Urinary bladder (tissue), 3 donors: ENCODE measurements at regions not wholly inside any gene's neighbourhood (a gene's known extent, or its start where the extent isn't known, plus 50 kb on each side); places are given as distances from the start of the nearest gene placed in this dataset.

Source experiments
- DNase-seq: peaks from one replicate; pipeline ENCODE4 v3.0.0-alpha.2; 2015; ENCODE audit errors: extremely low spot score
- H3K27ac ChIP-seq: one replicate; pipeline ENCODE4 v1.5.1; 2013; ENCODE audit warnings: low read depth, mild to moderate bottlenecking, moderate library complexity
- H3K36me3 ChIP-seq: one replicate; pipeline ENCODE4 v1.6.1; 2013; ENCODE audit warnings: mild to moderate bottlenecking, moderate library complexity; ENCODE audit not compliant: insufficient read depth
- H3K4me1 ChIP-seq: one replicate; pipeline ENCODE4 v1.6.1; 2013; ENCODE audit warnings: mild to moderate bottlenecking, moderate library complexity; ENCODE audit not compliant: insufficient read depth
- H3K4me3 ChIP-seq: one replicate; pipeline ENCODE4 v1.5.1; 2013; ENCODE audit warnings: low read depth, low read length
- WGBS: extraction: QIAGEN DNeasy Blood & Tissue Kit; methylation state at CpG from one replicate; pipeline ENCODE4 v1.1.7; 2013; 5-methylcytosine and 5-hydroxymethylcytosine counted together
- donor health status: healthy with polysubstance abuse.
- donor health status: healthy.

GRCh38 chr11:80995523-80995922, 1554.7 kb upstream of the TENM4 start:
- H3K36me3 ChIP-seq, result no peaks in the 10 kb centered on the region
- H3K4me1 ChIP-seq, result no peaks in the 10 kb centered on the region
- no peak for DNase-seq
- H3K27ac ChIP-seq, result no peak overlapping the region
- H3K4me3 ChIP-seq, result no peak overlapping the region
- WGBS, result 71% methylated on average over 2 of the region's 2 CpGs

GRCh38 chr11:80993536-80993935, 1552.7 kb upstream of the TENM4 start:
- H3K36me3 ChIP-seq, result no peaks in the 10 kb centered on the region
- DNase-seq, result no peak
- no peak overlapping the region for H3K27ac ChIP-seq
- no peak overlapping the region for H3K4me3 ChIP-seq
- H3K4me1 ChIP-seq, result no peaks in the 10 kb centered on the region

- Histone ChIP-seq H3K4me3 (no peak overlapping the region), H3K27ac (no peak overlapping the region), H3K36me3 (no peaks in the 10 kb centered on the region), H3K4me1 (no peaks in the 10 kb centered on the region)
- WGBS, result over 99% methylated on average over 2 of the region's 2 CpGs
- no peak for DNase-seq
Measured at GRCh38 chr11:80990885-80991284, 1550.1 kb upstream of the TENM4 start.

- WGBS, result 98% methylated on average over 1 of the region's 1 CpG
- Histone ChIP-seq H3K4me1 (no peaks in the 10 kb centered on the region), H3K4me3 (no peak overlapping the region), H3K36me3 (no peaks in the 10 kb centered on the region), H3K27ac (no peak overlapping the region)
- no peak for DNase-seq
Measured at GRCh38 chr11:80987171-80987570, 1546.3 kb upstream of the TENM4 start.

DNA sequence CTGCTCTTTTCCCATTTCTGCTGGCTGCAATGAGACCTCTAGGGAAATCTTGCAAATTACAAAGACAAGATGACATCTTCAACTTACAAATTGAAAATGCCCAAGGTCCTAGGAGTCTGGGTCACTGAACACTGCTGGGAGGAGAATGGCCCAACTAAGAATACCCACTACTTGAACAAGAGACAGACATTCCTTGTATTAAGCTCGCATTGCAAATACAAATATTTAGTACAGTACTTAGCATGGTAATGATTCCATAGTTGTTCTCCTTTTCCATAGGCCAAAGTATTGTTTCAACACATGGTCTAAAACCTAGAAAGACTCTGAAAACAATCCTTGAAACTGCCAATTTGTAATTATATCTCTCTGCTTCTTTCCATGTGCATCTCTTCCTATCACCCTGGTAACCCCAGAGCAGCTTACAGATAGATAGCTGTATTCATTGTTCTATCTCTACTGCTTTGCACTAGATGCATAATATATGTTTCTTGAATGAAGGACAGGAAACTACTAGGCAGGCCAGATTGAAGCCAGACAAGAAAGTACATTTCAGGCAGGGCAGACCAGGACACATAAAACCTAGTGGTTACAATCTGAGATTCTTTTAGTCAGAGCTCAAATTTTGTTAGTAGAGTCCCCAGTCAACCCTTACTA, 1545.7 kb upstream of the TENM4 start:
- no peak for DNase-seq
- H3K27ac ChIP-seq, result no peak overlapping the region
- no peak overlapping the region for H3K4me3 ChIP-seq
- 81% methylated on average over 1 of the region's 1 CpG for WGBS
- H3K4me1 ChIP-seq, result no peaks in the 10 kb centered on the region
- H3K36me3 ChIP-seq, result no peaks in the 10 kb centered on the region

DNA sequence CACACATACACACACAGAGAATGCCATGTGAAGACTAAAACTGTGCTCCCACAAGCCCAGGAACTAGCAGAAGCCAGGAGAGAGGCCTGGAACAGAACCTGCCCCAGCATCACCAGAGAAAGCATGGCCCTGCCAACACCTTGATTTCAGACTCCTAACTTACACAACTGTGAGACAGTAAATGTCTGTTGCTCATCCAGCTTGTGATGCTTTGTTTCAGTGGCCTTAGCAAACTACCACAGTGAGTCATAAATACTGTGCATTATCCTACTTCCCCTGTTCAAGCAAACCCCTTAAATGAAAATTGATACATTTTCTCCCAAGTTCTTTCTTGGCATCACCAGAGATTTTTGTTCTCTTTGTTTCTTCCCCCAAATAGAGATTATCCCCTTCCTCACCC, 1539.4 kb upstream of the TENM4 start:
- no peak overlapping the region for H3K4me3 ChIP-seq
- H3K4me1 ChIP-seq, result no peaks in the 10 kb centered on the region
- DNase-seq, result no peak
- H3K27ac ChIP-seq, result no peak overlapping the region
- H3K36me3 ChIP-seq, result no peaks in the 10 kb centered on the region

DNA sequence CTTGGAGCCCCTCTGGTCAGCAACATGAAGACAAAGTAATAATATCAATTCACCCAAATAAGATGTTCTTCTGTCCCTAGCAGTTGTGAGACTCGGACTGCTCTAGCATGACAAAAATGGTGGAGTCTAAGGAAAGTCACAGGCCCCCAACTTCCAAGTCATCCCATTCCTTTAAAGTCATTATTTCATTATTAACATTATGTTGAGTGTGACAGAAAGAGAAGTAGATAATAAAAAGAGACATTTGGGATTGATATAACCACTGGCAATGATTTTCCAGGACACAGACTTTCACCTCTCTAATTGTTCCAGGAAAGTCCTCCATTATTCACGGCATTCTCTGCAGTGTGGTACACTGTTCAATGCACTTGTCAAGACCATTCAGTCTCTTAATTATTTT, 1533.0 kb upstream of the TENM4 start:
- no peak overlapping the region for H3K27ac ChIP-seq
- no peak for DNase-seq
- 75% methylated on average over 2 of the region's 2 CpGs for WGBS
- H3K36me3 ChIP-seq, result no peaks in the 10 kb centered on the region
- no peak overlapping the region for H3K4me3 ChIP-seq
- H3K4me1 ChIP-seq, result no peaks in the 10 kb centered on the region

GRCh38 chr11:80970037-80970436, 1529.2 kb upstream of the TENM4 start:
- Histone ChIP-seq H3K4me1 (no peaks in the 10 kb centered on the region), H3K36me3 (no peaks in the 10 kb centered on the region), H3K27ac (no peak overlapping the region), H3K4me3 (no peak overlapping the region)
- no peak for DNase-seq

GRCh38 chr11:80967649-80968048, 1526.8 kb upstream of the TENM4 start:
- DNase-seq, result no peak
- Histone ChIP-seq H3K27ac (no peak overlapping the region), H3K36me3 (no peaks in the 10 kb centered on the region), H3K4me3 (no peak overlapping the region), H3K4me1 (no peaks in the 10 kb centered on the region)
- WGBS, result 86% methylated on average over 5 of the region's 5 CpGs

DNA sequence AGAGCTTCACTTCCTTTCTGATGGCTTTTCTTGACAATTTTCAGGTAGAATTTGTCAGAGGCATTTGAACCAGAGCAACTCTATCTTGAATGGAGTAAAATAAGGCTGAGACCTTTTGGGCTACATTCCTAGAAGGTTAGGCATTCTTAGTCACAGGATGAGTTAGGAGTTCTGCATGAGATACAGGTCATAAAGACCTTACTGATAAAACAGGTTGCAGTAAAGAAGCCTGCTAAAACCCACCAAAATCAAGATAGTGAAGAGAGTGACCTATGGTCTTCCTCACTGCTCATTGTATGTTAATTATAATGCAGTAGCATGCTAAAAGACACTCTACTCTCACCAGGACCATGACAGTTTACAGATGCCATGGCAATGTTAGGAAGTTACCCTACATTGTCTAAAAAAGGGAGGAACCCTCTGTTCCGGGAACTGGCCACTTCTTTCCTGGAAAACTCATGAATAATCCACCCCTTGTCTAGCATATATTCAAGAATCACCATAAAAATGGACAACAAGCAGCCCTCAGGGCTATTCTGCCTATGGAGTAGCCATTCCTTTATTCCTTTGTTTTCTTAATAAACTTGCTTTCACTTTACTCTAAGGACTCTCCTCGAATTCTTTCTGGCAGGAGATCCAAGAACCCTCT, 1519.7 kb upstream of the TENM4 start:
- Histone ChIP-seq H3K27ac (no peak overlapping the region), H3K36me3 (no peaks in the 10 kb centered on the region), H3K4me1 (no peaks in the 10 kb centered on the region), H3K4me3 (no peak overlapping the region)
- no peak for DNase-seq
- WGBS, result 82% methylated on average over 2 of the region's 2 CpGs

DNA sequence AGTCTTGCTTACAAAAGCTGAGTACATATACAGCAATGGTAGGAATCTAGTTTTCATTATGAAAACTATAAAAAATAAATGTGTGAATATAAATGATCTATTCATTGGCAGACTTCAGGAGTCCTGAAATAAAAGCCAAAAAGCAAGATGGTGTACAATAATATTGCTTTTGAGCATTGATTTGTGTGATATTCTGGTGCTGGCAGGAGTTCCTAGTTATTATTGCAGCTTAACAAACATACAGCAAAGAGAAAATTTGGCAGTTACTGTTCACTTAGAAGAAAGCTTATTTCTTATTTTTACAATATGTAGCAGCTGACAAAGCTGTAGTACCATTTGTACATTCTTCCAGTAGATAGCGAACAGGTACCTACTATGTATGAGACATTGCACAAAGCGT, 1518.9 kb upstream of the TENM4 start:
- DNase-seq, result no peak
- Histone ChIP-seq H3K36me3 (no peaks in the 10 kb centered on the region), H3K27ac (no peak overlapping the region), H3K4me1 (no peaks in the 10 kb centered on the region), H3K4me3 (no peak overlapping the region)
- WGBS, result 94% methylated on average over 2 of the region's 2 CpGs

- H3K36me3 ChIP-seq, result no peaks in the 10 kb centered on the region
- H3K4me1 ChIP-seq, result no peaks in the 10 kb centered on the region
- 60% methylated on average over 4 of the region's 4 CpGs for WGBS
- no peak for DNase-seq
- H3K4me3 ChIP-seq, result no peak overlapping the region
- no peak overlapping the region for H3K27ac ChIP-seq
Measured at GRCh38 chr11:80958987-80959386, 1518.2 kb upstream of the TENM4 start.

- H3K36me3 ChIP-seq, result no peaks in the 10 kb centered on the region
- no peaks in the 10 kb centered on the region for H3K4me1 ChIP-seq
- no peak overlapping the region for H3K27ac ChIP-seq
- H3K4me3 ChIP-seq, result no peak overlapping the region
- no peak for DNase-seq
- 30% methylated on average over 2 of the region's 2 CpGs for WGBS
Measured at GRCh38 chr11:80958361-80958760, 1517.5 kb upstream of the TENM4 start.

DNA sequence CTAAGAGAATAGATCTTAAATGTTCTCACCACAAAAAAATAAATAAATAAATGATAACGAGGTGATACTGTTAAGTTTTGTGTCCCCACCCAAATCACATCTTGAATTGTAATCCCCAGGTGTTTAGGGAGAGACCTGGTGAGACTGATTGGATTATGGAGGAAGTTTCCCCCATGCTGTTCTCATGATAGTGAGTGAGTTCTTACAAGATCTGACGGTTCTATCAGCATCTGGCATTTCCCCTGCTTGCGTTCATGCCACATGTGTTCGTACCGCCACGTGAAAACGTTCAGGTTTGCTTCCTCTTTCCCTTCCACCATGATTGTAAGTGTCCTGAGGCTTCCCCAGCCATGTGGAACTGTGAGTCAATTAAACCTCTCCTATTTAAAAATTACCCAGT, 1514.8 kb upstream of the TENM4 start:
- DNase-seq, result no peak
- no peak overlapping the region for H3K4me3 ChIP-seq
- WGBS, result 90% methylated on average over 7 of the region's 7 CpGs
- H3K4me1 ChIP-seq, result no peaks in the 10 kb centered on the region
- no peaks in the 10 kb centered on the region for H3K36me3 ChIP-seq
- H3K27ac ChIP-seq, result no peak overlapping the region

- DNase-seq, result no peak
- no peaks in the 10 kb centered on the region for H3K36me3 ChIP-seq
- 93% methylated on average over 2 of the region's 2 CpGs for WGBS
- H3K4me1 ChIP-seq, result no peaks in the 10 kb centered on the region
- no peak overlapping the region for H3K4me3 ChIP-seq
- no peak overlapping the region for H3K27ac ChIP-seq
Measured at GRCh38 chr11:80948781-80949180, 1508.0 kb upstream of the TENM4 start.
